Right ventricle myocardium inferior (tissue), 1 donor: ENCODE measurements at regions not wholly inside any gene's neighbourhood (a gene's known extent, or its start where the extent isn't known, plus 50 kb on each side); places are given as distances from the start of the nearest gene placed in this dataset.

ENCODE experiments used
- ATAC-seq: fragments of 200-7000 bp; cut with Tn5 transposase; one replicate; pipeline ENCODE4 v1.9.1; 2020; ENCODE audit warnings: mild to moderate bottlenecking, moderate library complexity
- DNase-seq: peaks from one replicate; pipeline ENCODE4 v3.0.0; 2021; ENCODE audit errors: missing footprints
- intact Hi-C: fragments of 100-400 bp; cut with DNase I; formaldehyde crosslinking; loops from one replicate; pipeline ENCODE4 v1.11.0; 2022
- donor health status: DM: no; HTN: yes; CAD: no; lungs with severe emphysema.

DNA sequence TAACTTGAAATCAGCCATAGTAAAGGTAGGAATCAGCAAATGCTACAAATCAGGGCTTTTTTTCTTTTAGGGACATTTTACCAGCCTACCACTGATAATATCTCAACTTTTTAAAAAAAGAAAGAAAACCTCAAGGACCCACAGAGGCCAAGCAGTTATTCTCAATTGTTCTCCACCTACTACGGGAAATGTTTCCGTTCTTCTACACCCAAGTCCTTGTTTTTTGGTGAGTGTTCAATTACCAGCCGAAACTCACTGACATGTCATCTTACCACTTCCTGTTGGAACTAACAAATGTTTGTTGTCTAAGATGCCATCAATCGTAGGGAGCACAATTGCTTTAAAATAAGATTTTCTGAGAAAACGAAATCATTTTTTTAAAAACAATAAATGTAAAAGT lies 50.2 kb upstream of the CDK1 start:
- ATAC-seq: no peak
- DNase-seq: no peak
- intact Hi-C loops: no loop called here

- intact Hi-C loops: no loop called here
- ATAC-seq (no peak), DNase-seq (no peak)
Observed at GRCh38 chr10:60726257-60726656, 52.0 kb upstream of the CDK1 start.

- no peak for ATAC-seq
- DNase-seq: no peak
- intact Hi-C loops: no loop called here
Observed at GRCh38 chr10:60722623-60723022, 55.7 kb upstream of the CDK1 start.

DNA sequence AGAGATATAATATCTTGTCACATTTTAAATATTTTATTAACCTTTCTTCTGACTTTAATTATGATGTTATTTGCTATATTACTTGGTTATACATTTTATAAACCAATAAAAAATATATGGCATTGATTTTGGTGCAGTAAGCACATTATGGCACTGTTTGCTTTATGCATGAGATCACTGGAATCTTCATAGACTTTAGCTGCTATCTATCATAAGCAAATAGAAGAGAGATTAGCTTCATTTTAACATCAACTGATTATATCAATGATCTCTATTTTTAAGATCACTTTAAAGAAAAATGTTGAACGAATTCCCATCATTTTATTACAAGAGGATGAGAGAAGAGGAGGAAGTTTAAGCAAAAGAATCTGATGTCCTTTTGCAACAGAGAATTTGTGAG lies 58.6 kb upstream of the CDK1 start:
- intact Hi-C loops: no loop called here
- ATAC-seq (no peak), DNase-seq (no peak)

GRCh38 chr10:60718886-60719285 lies 59.4 kb upstream of the CDK1 start:
- intact Hi-C loops: no loop called here
- no peak for DNase-seq
- ATAC-seq: no peak

- DNase-seq (no peak), ATAC-seq (no peak)
- intact Hi-C loops: no loop called here
Observed at GRCh38 chr10:60717852-60718251, 60.4 kb upstream of the CDK1 start.

- DNase-seq (no peak), ATAC-seq (no peak)
- intact Hi-C loops: no loop called here
Observed at GRCh38 chr10:60714233-60714632, 64.0 kb upstream of the CDK1 start.

GRCh38 chr10:60711496-60711895 lies 66.8 kb upstream of the CDK1 start:
- DNase-seq: no peak
- ATAC-seq: no peak
- intact Hi-C loops: no loop called here

DNA sequence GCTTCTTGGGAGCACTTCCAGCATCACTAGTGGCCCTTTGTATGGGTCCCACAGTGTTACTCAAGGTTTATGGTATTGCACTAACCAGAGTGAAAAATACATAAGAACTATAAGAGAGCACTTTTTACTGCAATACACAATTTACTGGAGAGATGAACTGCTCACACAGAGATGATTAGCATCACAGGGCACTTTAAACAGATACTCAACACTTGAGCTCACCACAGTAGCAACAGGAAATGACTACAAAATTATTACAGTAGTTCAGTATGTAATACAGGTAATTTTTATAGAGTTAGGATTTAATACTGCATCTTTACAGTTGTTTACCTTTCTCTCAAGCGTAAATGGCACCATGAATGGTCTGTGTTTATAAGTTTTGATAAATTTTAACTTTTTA lies 68.2 kb upstream of the CDK1 start:
- intact Hi-C loops: no loop called here
- no peak for ATAC-seq

GRCh38 chr10:60708666-60709065 lies 69.6 kb upstream of the CDK1 start:
- no peak for ATAC-seq
- no peak for DNase-seq
- intact Hi-C loops: no loop called here

More for the DNA sequence above, 68.2 kb upstream of the CDK1 start:
- DNase-seq: no peak

- ATAC-seq (no peak), DNase-seq (no peak)
- intact Hi-C loops: no loop called here
Observed at GRCh38 chr10:60707841-60708240, 70.4 kb upstream of the CDK1 start.

DNA sequence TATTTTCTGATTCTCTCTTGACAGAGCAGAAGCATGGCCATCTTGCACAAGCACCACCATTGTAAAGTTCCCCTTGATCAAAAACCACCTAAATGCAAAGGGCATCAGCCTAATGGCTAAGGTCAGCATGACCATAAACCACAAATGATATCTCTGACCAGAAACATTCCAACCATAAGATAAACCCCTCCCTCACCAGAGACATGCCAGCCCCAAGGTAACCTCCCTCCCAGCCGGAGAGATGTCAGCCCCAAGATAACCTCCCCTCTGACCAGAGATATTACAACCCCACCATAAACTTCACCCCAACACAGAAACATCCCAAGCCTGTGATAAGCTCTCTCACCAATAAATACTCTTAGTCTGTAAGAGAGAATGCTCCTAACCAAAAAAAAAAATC lies 72.1 kb upstream of the CDK1 start:
- no peak for ATAC-seq
- intact Hi-C loops: no loop called here

GRCh38 chr10:60705376-60705775 lies 72.9 kb upstream of the CDK1 start:
- ATAC-seq: no peak
- no peak for DNase-seq
- intact Hi-C loops: no loop called here

More for the DNA sequence above, 72.1 kb upstream of the CDK1 start:
- DNase-seq: no peak

GRCh38 chr10:60704471-60704870 lies 73.8 kb upstream of the CDK1 start:
- no peak for DNase-seq
- intact Hi-C loops: no loop called here
- no peak for ATAC-seq

GRCh38 chr10:60703266-60704041 lies 74.8 kb upstream of the CDK1 start:
- no peak for DNase-seq
- intact Hi-C loops: no loop called here
- no peak for ATAC-seq

DNA sequence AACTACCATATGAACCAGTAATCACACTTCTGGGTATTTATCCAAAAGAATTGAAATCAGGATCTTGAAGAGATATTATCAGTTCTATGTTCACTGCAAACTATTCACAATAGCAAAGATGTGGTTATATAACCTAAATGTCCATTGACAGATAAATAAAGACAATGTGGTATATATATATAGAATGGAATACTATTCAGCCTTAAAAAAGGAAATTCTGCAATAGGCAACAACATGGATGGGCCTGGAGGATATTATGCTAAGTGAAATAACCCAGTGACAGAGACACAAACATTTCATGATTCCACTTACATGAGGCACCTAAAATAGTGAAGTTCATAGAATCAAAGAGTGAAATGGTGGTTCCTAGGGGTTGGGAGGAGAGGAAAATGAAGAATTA lies 90.6 kb upstream of the CDK1 start:
- no peak for ATAC-seq
- no peak for DNase-seq
- intact Hi-C loops: no loop called here

GRCh38 chr10:60684091-60684490 lies 94.2 kb upstream of the CDK1 start:
- no peak for DNase-seq
- intact Hi-C loops: no loop called here

DNA sequence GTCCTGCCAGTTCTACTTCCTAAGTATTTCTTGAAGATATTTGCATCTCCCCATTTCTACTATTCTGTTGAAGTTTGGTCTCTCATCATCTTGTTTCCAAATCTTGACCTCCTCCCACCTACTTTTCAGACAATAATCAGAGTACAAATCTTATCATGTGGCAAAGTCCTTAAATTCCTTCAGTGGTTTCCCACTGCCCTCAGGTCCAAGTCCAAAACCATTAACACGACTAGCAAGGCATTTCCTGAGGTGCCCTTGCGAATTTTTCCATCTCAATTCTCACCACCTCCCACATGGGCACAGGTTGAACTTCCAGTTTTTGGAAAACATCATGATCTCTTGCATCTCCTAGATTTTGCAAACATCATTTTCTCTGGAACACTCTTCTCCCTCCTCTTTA lies 97.2 kb upstream of the CDK1 start:
- ATAC-seq (no peak), DNase-seq (no peak)
- intact Hi-C loops: no loop called here

More at GRCh38 chr10:60684091-60684490, 94.2 kb upstream of the CDK1 start:
- ATAC-seq: no peak

DNA sequence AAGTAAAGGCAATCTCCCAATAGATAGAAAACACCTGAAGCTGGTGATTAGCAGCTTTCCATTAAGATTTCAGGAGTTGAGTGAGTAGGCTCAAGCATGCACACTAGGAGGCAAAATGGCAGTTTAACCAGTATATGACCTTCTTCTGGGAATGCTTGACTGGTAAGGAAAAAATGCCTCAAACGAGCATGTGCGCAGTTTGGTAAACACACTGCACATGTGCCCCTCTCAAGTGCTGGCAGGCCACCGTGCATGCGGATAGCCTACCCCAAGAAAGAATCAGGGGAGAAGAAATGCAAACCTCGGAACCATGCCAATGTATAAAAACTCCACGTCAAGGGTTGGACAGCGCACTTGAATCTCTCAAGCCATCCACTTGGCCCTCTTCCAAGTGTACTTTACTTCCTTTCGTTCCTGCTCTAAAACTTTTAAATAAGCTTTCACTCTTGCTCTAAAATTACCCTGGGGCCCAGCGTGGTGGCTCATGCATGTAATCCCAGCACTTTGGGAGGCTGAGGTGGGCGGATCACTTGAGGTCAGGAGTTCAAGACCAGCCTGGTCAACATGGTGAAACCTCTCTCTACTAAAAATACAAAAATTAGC lies 98.8 kb upstream of the CDK1 start:
- no peak for ATAC-seq
- DNase-seq: no peak
- intact Hi-C loops: no loop called here

GRCh38 chr10:60678978-60679377 lies 99.3 kb upstream of the CDK1 start:
- intact Hi-C loops: no loop called here

More at GRCh38 chr10:60678978-60679377, 99.3 kb upstream of the CDK1 start:
- no peak for ATAC-seq
- DNase-seq: no peak
